ENCODE measurements at regions not wholly inside any gene's neighbourhood (a gene's known extent, or its start where the extent isn't known, plus 50 kb on each side); places are given as distances from the start of the nearest gene placed in this dataset.

DNA sequence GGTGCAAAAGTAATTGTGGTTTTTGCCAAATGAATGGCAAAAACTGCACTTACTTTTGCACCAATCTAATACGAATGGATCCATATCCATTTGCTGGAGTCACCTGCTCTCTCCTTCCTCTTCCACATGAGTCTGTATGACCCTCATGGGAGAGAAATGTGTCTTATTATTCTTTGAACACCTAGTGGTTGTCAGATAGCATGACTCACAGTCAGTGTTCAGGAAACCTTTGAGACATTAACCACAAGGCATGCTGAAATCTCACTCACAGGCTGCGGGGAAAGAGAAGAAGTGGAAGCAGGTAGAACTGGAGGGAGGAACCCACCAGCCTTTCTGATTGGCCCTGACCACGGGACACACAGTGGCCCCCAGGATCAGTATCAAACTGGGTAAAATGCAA, 222.8 kb upstream of the KLF4 start:
- H3K9me3 ChIP-seq: no peaks in the 10 kb centered on the region
- H3K27me3 ChIP-seq: no peaks in the 10 kb centered on the region
- H3K4me3 ChIP-seq: no peak overlapping the region
- no peaks in the 10 kb centered on the region for H3K36me3 ChIP-seq
- H3K27ac ChIP-seq: no peak overlapping the region
- peaks cover 0 to 13% (median 3%) of the 10 kb centered on the region in 4 donors for H3K4me1 ChIP-seq
- TF ChIP-seq, protein P1, sequence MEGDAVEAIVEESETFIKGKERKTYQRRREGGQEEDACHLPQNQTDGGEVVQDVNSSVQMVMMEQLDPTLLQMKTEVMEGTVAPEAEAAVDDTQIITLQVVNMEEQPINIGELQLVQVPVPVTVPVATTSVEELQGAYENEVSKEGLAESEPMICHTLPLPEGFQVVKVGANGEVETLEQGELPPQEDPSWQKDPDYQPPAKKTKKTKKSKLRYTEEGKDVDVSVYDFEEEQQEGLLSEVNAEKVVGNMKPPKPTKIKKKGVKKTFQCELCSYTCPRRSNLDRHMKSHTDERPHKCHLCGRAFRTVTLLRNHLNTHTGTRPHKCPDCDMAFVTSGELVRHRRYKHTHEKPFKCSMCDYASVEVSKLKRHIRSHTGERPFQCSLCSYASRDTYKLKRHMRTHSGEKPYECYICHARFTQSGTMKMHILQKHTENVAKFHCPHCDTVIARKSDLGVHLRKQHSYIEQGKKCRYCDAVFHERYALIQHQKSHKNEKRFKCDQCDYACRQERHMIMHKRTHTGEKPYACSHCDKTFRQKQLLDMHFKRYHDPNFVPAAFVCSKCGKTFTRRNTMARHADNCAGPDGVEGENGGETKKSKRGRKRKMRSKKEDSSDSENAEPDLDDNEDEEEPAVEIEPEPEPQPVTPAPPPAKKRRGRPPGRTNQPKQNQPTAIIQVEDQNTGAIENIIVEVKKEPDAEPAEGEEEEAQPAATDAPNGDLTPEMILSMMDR (IDR thresholded peaks at IDR 0.05): no peak
- DNase-seq: no peak
- intact Hi-C loops (cut with DNase I; ENCODE audit: low total_unique reads): no loop called here

DNA sequence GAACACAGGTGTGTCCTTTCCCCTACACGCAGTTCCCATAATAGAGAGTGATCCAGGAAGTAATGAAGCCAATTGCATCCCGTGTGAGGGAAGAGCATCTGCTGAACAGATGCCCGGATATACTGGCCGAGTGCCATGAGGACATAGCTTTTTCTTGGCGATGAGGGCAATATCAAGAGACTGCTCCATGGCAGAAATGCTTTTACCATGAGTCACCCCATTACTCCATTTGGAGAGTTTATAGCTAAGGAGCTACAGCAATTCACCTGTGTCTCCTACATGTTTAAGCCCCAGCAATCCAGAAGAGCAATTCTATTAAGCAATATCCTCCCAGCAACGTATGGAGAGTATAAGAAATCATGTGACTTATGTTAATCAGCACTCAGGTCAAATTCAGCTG, 222.0 kb upstream of the KLF4 start:
- Histone ChIP-seq H3K4me3 (no peak overlapping the region), H3K36me3 (no peaks in the 10 kb centered on the region), H3K4me1 (peaks cover 0 to 13% (median 3%) of the 10 kb centered on the region in 4 donors), H3K9me3 (no peaks in the 10 kb centered on the region), H3K27ac (no peak overlapping the region), H3K27me3 (no peaks in the 10 kb centered on the region)
- DNase-seq: no peak
- TF ChIP-seq, protein P1 (IDR thresholded peaks at IDR 0.05): no peak
- intact Hi-C loops (cut with DNase I; ENCODE audit: low total_unique reads): no loop called here

DNA sequence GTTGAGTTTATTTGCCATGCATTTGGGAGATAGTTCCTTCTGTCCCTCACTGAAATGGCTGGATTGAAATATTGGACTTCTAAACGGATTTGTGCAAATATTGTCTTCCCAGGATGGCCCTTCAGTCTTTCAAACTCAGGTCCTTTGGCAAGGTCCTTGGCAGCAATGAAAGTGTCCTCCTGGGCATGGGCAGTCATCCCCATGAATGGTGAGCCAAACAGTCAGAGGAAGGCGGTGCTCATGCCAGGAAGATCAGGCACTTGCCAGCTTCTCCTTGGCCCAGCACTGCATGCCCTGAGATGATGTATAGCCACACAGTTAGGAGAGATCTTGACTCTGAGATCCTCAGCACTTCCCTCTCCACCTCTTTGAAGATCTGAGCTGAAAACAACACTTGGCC, 221.4 kb upstream of the KLF4 start:
- peaks cover 0 to 13% (median 3%) of the 10 kb centered on the region in 4 donors for H3K4me1 ChIP-seq
- intact Hi-C loops (cut with DNase I; ENCODE audit: low total_unique reads): no loop called here
- H3K27me3 ChIP-seq: no peaks in the 10 kb centered on the region
- no peak overlapping the region for H3K4me3 ChIP-seq
- no peak for DNase-seq
- no peaks in the 10 kb centered on the region for H3K9me3 ChIP-seq
- no peak overlapping the region for H3K27ac ChIP-seq
- TF ChIP-seq, protein P1 (IDR thresholded peaks at IDR 0.05): no peak
- H3K36me3 ChIP-seq: no peaks in the 10 kb centered on the region

DNA sequence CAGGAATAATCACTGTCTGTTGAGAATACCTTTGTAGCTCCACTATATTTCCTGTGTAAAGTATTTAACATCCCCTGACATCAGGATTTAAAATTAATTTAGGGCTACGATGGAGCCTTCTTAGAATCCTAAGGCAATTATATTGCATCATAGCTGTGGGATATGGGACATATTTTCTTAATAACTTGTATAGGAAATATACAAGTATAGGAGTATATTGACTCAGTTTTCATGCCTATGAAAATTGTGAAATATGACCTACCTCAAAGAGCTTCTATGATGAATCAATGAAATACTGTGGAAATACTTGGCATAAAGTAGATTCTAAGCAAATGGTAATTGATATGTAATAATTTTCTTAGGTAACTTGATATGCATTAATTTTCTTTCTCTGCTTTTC, 221.0 kb upstream of the KLF4 start:
- no peak for DNase-seq
- no peak overlapping the region for H3K27ac ChIP-seq
- H3K36me3 ChIP-seq: no peaks in the 10 kb centered on the region
- TF ChIP-seq, protein P1 (IDR thresholded peaks at IDR 0.05): no peak
- no peak overlapping the region for H3K4me3 ChIP-seq
- peaks cover 0 to 13% (median 3%) of the 10 kb centered on the region in 4 donors for H3K4me1 ChIP-seq
- no peaks in the 10 kb centered on the region for H3K9me3 ChIP-seq
- no peaks in the 10 kb centered on the region for H3K27me3 ChIP-seq
- intact Hi-C loops (cut with DNase I; ENCODE audit: low total_unique reads): no loop called here

DNA sequence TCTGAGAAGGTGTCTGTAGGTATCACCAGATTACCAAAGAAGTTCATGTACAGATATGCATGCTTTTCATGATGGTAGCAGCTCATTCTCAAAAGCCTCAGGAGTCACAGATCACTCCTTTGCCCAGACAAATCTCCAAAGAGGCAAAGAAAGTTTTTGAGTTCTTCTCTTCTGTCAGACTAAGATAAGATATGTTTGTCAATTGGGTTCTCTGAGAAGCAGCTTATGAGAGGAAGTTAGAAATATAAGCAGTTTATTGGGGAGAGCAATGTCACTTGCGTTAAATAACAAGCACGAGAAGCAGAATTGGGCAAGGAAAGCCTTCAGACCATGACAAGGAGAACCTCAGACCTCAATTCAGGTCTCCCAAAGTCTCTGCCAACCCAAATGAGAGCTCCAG, 219.2 kb upstream of the KLF4 start:
- intact Hi-C loops (cut with DNase I; ENCODE audit: low total_unique reads): no loop called here
- H3K27ac ChIP-seq: no peak overlapping the region
- no peak for DNase-seq
- no peak overlapping the region for H3K4me3 ChIP-seq
- TF ChIP-seq, protein P1 (IDR thresholded peaks at IDR 0.05): no peak
- no peaks in the 10 kb centered on the region for H3K27me3 ChIP-seq
- no peaks in the 10 kb centered on the region for H3K9me3 ChIP-seq
- H3K4me1 ChIP-seq: peaks cover 0 to 13% (median 3%) of the 10 kb centered on the region in 4 donors
- no peaks in the 10 kb centered on the region for H3K36me3 ChIP-seq

DNA sequence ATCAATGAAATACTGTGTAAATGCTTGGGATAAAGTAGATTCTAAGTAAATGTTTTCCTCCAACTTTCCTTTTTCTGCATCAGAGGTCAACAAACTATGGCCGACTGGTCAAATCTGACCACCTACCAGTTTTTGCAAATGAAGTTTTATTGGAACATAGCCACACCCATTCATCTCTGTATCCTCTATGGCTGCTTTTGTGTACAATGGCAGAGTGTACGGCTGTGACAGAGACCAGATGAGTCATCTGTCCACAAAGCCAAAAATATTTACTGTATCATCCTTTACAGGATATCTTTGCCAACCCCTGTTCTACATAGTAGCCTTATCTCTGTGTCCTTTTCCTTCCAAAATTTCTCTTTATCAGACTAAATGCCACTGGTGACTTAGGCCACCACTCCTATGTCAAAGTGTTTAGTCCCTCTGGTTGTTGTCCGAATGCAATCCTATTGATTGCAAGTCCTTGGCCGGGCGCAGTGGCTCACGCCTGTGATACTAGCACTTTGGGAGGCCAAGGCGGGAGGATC, 218.4 kb upstream of the KLF4 start:
- no peak for DNase-seq
- Histone ChIP-seq H3K4me1 (peaks cover 0 to 13% (median 3%) of the 10 kb centered on the region in 4 donors), H3K9me3 (no peaks in the 10 kb centered on the region), H3K27ac (no peak overlapping the region), H3K27me3 (no peaks in the 10 kb centered on the region), H3K36me3 (no peaks in the 10 kb centered on the region), H3K4me3 (no peak overlapping the region)
- intact Hi-C loops (cut with DNase I; ENCODE audit: low total_unique reads): no loop called here
- TF ChIP-seq, protein P1 (IDR thresholded peaks at IDR 0.05): no peak
